ENCODE measurements at regions not wholly inside any gene's neighbourhood (a gene's known extent, or its start where the extent isn't known, plus 50 kb on each side); places are given as distances from the start of the nearest gene placed in this dataset.

- TF ChIP-seq CTCF (conservative IDR thresholded peaks at IDR 0.05), result no peak
- H3K27ac ChIP-seq (ENCODE audit: low read depth, low read length), result no peak overlapping the region
- no peaks in the 10 kb centered on the region for H3K9me3 ChIP-seq (ENCODE audit: control insufficient read depth, low read length)
- H3K27me3 ChIP-seq (ENCODE audit: control insufficient read depth, insufficient read depth, low read length, poor library complexity, severe bottlenecking), result no peaks in the 10 kb centered on the region
- H3K4me3 ChIP-seq (ENCODE audit: low read length), result no peak overlapping the region
- 82 to 97% methylated on average over 2 of the region's 2 CpGs for WGBS, 2 experiments (ENCODE audit: insufficient coverage in 1 of 2, insufficient read length in 1 of 2)
- H3K36me3 ChIP-seq (ENCODE audit: control insufficient read depth, insufficient read depth, low read length), result no peaks in the 10 kb centered on the region
- peaks cover 7% of the 10 kb centered on the region for H3K4me1 Mint-ChIP-seq
- H3K9me3 Mint-ChIP-seq, result no peaks in the 10 kb centered on the region
- H3K4me3 Mint-ChIP-seq, result no peak overlapping the region
- H3K27me3 Mint-ChIP-seq (ENCODE audit: insufficient read depth), result no peaks in the 10 kb centered on the region
- no peak overlapping the region for H3K9ac ChIP-seq (ENCODE audit: extremely low read depth, low read length, poor library complexity, severe bottlenecking)
- no peaks in the 10 kb centered on the region for H3K36me3 Mint-ChIP-seq (ENCODE audit: low read depth)
- no peaks in the 10 kb centered on the region for H3K4me1 ChIP-seq (ENCODE audit: control insufficient read depth, insufficient read depth, low read length)
- H3K27ac Mint-ChIP-seq, result no peak overlapping the region
- DNase-seq, result no peak
Measured at GRCh38 chr9:14383294-14383693, 69.4 kb upstream of the NFIB start.

GRCh38 chr9:14380061-14380836 is 66.3 kb upstream of the NFIB start:
- H3K27me3 ChIP-seq (ENCODE audit: control insufficient read depth, insufficient read depth, low read length, poor library complexity, severe bottlenecking), result no peaks in the 10 kb centered on the region
- DNase-seq, result no peak
- Mint-ChIP-seq H3K27me3 (ENCODE audit: insufficient read depth) (no peaks in the 10 kb centered on the region), H3K9me3 (peaks cover 8% of the 10 kb centered on the region), H3K27ac (no peak overlapping the region), H3K4me1 (peaks cover 7% of the 10 kb centered on the region), H3K36me3 (ENCODE audit: low read depth) (no peaks in the 10 kb centered on the region), H3K4me3 (no peak overlapping the region)
- no peaks in the 10 kb centered on the region for H3K4me1 ChIP-seq (ENCODE audit: control insufficient read depth, insufficient read depth, low read length)
- peaks cover 8% of the 10 kb centered on the region for H3K9me3 ChIP-seq (ENCODE audit: control insufficient read depth, low read length)
- no peak for TF ChIP-seq CTCF (conservative IDR thresholded peaks at IDR 0.05)
- H3K36me3 ChIP-seq (ENCODE audit: control insufficient read depth, insufficient read depth, low read length), result no peaks in the 10 kb centered on the region
- no peak overlapping the region for H3K9ac ChIP-seq (ENCODE audit: extremely low read depth, low read length, poor library complexity, severe bottlenecking)
- no peak overlapping the region for H3K4me3 ChIP-seq (ENCODE audit: low read length)
- WGBS, 2 experiments (ENCODE audit: insufficient coverage in 1 of 2, insufficient read length in 1 of 2), result 81 to 100% methylated on average over 1 to 3 of the region's 3 CpGs
- no peak overlapping the region for H3K27ac ChIP-seq (ENCODE audit: low read depth, low read length)

DNA sequence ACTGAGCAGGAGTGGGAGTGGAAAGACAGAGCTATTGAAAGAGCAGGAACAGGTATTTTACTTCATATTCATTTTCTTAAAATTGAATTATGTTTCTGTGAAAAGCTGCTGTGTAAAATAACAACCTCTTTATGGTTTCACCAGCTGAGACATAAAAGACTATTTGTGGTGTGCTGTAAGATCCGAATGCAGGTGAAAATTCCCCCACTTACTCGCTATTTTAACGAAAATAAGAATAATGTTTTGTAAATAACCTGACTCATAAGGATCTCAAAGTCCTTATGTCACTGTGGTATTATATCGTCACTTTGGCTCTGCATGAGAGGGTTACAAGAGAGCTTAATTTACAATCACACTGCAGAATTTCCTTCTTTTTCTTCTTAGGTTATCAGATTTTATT is 65.3 kb upstream of the NFIB start:
- Histone ChIP-seq H3K36me3 (ENCODE audit: control insufficient read depth, insufficient read depth, low read length) (no peaks in the 10 kb centered on the region), H3K27me3 (ENCODE audit: control insufficient read depth, insufficient read depth, low read length, poor library complexity, severe bottlenecking) (no peaks in the 10 kb centered on the region), H3K27ac (ENCODE audit: low read depth, low read length) (no peak overlapping the region), H3K4me3 (ENCODE audit: low read length) (no peak overlapping the region), H3K4me1 (ENCODE audit: control insufficient read depth, insufficient read depth, low read length) (no peaks in the 10 kb centered on the region), H3K9me3 (ENCODE audit: control insufficient read depth, low read length) (peaks cover 10% of the 10 kb centered on the region), H3K9ac (ENCODE audit: extremely low read depth, low read length, poor library complexity, severe bottlenecking) (no peak overlapping the region)
- no peaks in the 10 kb centered on the region for H3K36me3 Mint-ChIP-seq (ENCODE audit: low read depth)
- H3K9me3 Mint-ChIP-seq, result peaks cover 11% of the 10 kb centered on the region
- no peak for DNase-seq
- 91 to 96% methylated on average over 4 of the region's 4 CpGs for WGBS, 2 experiments (ENCODE audit: insufficient coverage in 1 of 2, insufficient read length in 1 of 2)
- no peaks in the 10 kb centered on the region for H3K27me3 Mint-ChIP-seq (ENCODE audit: insufficient read depth)
- H3K4me3 Mint-ChIP-seq, result no peak overlapping the region
- TF ChIP-seq CTCF (conservative IDR thresholded peaks at IDR 0.05), result no peak
- no peak overlapping the region for H3K27ac Mint-ChIP-seq
- peaks cover 8% of the 10 kb centered on the region for H3K4me1 Mint-ChIP-seq

Data from endodermal cell (in vitro differentiated cells).